Muscle of back (tissue), 3 donors: ENCODE measurements at regions not wholly inside any gene's neighbourhood (a gene's known extent, or its start where the extent isn't known, plus 50 kb on each side); places are given as distances from the start of the nearest gene placed in this dataset.
"Not testable (repeated sequence)": the region's sequence is repeated elsewhere in the genome, so short reads cannot be mapped to it uniquely, and the experiment has no call there.

Source experiments
- DNase-seq, 3 donors: peaks; one replicate each; pipeline versions ENCODE4 v3.0.0 to v3.0.0-alpha.2; 2013

DNA sequence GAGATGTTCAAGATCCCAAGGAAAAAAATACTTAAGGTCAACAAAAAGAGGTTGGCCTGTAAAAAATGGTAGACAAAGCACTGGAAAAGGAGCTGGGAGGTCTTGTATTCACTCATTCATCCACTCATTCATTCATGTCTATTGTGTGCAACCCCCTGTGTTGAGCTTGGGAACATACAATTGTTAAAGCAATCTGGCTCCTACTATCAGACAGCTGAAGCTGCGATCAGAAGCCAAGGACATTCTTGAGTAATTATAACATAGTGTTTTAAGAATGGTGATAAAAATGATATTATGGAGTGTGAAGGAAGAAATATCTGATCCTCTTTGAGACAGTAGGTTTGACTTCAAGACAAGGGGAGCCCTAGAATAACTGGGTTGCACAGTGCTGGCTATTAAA lies 693.4 kb downstream of the TOX3 start:
- DNase-seq, result no peak

DNA sequence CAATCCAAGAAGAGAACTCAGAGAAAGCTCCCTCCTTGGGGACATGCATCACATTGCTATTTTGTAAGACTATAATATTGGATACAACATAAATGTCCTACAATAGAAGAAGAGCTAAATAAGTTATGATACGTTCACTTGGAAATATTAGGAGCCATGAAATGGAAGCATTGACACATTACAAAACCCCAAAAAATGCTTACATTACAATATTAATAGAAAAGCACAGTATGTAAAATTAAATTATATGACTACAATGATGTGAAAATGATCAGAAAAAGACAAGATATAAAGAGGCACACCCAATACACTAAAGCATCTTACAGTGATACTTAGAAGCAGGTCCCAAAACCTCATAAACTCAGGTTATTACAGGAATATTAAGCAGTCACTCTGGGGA lies 694.1 kb downstream of the TOX3 start:
- DNase-seq, result no peak

DNA sequence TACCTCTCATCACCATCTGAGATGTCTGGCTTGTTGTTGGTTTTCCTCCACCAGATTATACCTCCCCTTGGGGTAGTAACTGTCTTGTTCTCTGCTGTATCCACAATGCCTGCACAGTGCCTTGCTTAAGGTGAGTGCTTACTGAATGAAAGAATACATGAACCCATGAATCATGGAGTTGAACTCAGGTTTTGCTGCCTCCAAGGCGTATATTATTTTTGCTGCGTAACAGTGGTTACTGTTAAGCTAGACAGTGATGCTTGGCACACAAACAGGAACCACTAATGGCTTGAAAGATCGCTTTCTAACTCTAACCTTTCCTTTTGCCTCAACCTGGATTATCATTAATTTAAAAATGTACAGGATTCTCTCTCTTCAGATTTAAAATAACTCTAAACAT lies 695.8 kb downstream of the TOX3 start:
- DNase-seq, result no peak

DNA sequence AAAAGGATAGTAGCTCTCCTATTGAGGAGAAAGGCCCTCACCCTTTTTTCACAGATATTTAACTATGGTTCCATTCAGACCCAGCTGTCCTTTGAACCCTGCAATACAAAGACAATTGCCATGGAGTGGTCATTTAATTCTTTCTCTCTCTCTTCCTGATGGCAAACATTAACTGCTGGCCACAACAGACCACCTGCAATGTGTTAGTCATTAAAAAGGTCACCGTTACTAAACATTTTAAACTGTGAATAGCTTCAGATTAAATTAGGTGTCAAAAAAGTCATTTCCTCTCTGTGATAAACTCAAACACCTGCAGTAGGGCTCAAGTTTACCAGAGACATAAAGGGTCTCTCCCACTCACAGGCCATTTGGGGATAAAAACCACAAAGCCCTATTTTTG lies 697.2 kb downstream of the TOX3 start:
- no peak for DNase-seq

DNA sequence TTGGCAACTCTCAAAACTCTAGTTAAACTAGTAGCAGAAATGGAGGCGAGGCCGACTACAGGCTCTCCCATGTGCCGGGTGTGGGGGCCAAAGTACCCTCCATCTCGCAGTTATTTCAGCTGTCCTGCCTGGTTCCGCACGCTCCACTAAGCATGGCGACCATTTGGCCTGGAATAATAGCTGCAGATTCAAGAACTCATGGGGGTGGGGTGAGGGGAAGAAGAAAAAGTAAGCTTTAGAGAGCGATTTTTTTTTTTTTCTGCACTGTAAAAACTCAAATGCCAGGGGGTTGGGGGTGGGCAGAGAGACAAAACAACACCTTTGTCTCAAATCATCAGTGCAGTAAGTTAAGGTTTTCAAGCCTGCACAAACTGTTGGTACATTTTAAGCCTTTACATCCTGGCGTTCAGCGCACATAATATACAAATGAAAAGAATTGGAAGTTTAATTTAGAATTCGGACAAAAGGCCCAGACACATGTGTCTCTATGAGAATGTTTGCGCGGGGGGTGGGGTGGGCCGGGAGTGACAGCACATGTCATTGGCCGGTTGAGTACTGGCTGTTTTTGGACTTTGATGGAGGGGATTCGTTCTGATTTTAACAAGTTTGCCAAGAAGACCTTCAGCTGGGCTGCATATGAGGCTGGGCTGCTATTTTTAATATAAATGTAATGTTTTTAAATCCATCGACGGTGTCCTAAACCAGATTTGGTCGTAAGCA lies 694.7 kb upstream of the SALL1 start:
- no peak for DNase-seq

DNA sequence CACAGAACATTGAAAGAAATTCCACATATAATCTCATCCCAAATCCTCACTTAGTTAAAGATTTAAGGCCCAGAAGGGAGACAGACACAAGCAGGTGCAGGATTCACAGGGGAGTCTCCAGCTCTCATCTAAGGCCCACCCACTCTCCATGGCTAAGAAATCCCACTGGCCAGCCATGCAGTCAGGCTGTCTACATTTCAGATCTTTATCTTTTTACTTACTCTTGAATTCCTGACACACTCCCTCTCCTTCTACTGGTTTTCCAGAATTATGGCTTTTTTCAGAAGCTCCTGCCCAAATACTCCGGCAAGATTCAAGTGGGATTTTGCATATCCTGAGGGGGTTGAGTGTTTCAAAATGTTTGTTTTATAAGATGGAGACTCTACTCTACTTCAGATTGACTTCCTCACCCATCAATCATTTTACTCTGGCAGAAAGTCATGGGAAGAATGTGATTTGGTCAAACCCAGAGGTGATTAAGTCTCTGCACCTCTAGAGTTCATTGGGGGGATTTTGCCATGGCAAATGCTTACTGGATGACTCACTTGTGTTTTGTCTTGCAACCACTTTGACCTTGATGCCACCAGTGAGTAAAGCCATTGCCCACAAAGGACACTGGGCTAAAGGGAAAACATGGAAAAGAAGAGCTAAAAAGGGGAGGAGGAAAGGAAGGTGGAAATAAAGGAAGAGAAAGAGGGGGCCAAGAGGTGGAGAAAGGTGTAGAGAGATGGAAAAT lies 688.8 kb upstream of the SALL1 start:
- peak in 1 of 3 donors; percentile 7 for DNase-seq

DNA sequence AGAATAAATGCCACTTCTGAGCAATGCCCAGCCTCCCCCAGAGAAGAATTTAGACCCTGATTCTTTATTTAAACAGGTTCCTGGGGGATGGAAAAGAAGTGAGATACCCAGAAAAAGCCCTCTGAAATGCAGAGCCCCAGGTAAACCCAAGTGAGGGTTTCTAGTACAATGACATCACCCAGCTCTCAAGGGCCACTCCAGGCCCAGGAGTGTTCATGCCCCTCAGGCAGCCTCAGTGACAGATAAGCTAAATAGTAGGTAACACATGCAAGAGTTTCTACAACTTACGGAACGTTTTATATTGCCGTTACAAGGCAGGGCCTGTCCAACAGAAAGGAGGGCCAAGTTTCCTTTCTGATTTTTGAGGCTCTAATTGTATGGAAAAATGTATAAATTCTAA lies 683.7 kb upstream of the SALL1 start:
- DNase-seq, result no peak

DNA sequence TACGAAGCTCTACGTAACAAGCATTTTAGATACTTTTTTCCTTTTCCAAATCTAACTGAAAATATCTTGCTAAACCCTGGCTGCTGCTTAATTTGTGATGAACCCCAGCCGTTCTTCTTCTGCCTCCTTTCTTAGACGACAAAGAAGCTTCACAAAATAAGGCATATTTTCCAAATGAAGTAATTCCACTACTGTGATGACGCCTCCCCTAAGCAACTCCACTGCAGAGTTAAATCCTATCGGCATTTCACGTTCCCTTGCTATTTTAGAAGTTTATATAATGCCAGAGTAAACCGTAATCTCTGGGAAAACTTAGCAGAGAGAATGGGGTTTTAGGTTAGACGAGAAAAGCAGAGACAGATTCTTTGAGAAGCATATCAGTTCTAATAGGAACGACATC lies 683.1 kb upstream of the SALL1 start:
- peak in 1 of 3 donors; percentile 20 for DNase-seq

DNA sequence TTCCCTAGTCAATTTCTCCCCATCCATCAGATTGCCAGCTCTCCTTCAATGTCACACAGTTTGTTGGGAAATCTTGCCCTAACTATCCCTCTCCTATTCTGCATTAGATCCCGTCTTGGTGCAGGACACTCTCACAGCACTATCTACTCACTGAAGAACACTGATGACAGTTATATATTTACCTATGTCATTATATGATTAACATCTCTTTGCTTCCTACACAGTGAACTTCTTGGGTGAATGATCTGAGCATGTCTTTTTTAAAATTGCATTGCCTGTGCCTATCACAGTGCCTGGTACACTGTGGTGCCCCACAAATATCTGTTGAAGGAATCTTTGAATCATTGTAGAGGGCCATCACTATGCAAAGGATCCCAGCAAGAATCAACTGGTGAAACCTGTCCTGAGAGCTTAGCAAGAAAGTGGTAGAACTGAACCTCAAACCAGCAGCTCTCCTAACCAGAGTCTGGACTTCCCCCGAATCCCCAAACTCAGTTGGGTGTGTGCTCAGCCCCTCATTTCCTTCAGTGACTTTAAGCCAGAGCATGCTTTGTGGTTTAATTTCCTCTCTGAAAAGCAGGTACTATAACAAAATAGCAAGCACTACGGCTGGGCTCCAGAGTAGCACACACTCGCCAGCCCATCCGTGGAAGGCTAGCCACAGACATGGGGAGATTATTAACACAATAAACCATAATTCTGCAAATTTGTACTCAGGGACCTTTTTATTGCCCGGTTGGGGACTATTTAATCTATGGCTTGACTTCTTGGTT lies 680.7 kb upstream of the SALL1 start:
- no peak for DNase-seq

DNA sequence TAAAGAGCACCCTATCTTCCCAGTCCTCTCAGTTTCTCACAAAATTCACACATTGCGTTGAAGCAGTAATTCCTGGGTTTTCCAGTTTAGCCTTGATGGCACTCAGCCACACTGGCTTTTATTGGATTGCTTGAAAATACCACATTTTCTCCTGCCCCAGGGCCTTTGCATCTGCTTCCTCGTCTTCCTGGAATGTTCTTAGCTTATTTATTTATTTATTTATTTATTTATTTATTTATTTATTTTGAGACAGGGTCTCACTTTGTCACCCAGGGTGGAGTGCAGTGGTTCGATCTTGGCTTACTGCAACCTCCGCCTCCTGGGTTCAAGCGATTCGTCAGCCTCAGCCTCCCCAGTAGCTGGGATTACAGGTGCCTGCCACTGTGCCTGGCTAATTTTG lies 680.0 kb upstream of the SALL1 start:
- not testable (repeated sequence) for DNase-seq

DNA sequence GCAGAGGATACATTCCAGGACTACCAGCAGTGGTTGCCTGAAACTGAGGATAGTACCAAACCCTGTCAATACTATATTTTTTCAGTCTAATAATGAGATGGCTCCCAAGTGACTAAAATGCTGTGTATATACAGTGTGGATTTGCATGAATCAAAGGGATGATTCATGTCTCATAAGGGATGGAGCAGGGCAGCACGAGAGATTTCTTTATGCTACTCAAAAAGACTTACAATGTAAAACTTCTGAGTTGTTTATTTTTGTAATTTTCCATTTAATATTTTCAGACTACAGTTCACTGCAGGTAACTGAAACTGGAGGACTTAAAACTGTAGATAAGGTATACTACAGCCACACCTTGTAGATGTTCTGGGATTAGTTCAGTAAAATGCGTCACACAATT lies 674.7 kb upstream of the SALL1 start:
- no peak for DNase-seq

DNA sequence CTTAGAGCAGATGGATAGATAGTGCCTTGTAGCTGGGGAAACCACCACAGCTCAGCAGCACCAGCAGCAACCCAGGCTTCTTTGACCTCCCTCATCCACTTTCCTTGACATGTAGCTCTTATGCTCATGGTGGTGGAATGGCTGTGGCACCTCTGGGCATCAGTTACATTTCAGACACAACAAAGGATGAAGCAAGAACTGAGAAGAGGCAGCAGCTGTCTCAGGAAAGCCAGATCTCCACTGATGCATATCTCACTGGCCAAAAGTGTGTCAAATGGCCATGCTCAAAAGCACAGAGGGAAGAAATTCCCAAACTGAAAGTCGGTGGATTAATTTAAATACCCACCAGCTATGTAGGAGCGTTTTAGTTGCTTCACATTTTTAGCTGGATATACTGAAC lies 671.4 kb upstream of the SALL1 start:
- DNase-seq, result no peak

DNA sequence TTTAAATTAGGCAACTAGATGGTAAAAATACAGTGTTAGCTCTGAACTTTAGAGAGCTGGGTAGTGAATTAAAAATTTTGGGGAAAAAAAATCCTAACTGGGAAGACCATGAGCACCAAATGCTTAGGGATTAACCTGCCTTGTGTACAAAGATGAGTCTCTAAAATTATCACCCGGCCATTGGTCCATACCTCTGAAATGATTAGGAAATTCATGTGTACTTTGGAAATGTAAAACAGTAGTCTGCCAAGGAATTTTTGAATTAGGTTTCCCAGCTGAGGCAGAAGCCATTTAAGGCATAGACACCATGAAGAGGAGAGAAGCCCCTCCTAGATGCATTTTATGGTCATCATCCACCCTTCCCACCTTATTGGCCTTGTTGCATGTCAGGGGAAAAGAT lies 670.5 kb upstream of the SALL1 start:
- DNase-seq, result no peak

DNA sequence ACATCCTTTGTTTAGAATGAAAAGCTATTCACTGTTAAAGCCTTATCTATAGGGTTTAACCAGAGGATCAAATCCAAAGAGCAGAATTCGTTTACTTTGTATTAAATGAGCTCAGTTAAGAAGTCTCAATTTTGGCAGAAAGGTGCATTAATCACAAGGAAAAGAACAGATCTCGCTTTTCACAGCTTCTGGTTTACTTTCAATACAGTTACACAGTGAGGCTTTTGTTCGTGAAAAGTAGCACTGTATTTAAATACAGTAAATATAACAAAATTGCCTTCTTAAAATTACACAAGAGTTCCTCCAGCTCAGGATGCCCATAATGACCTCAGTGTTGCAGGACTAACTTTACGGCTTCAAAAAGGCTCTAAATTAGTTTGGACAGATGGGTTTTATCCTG lies 669.1 kb upstream of the SALL1 start:
- DNase-seq, result no peak

DNA sequence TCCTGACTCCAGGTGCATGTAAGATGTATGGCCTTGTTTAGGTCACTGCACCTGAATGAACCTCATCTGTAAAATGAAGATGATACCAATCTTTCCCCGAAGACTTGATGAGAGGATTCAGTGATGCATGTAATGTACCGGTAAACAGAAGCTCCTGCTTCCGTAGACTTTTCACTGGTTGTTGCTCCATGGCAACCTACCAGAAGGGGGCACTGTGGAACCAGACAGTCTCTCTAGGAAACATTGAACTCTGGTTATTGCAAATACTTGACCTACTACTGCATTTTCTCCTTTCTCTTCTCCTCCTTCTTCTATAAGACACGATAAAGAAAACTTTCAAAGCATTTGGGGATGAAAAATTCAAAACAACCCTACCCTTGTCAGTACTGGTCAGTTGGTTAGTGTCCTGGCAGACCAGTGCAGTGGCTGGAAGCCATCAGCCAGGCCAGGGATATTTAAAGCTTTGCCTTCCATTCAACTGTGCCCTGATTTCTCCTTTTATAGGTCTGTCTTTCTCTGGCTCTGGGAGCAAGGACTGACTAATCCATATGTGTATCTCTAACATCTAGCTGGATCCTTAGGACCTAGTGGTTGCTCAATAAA lies 667.4 kb upstream of the SALL1 start:
- peak in 2 of 3 donors; percentile 7 to 17 for DNase-seq

DNA sequence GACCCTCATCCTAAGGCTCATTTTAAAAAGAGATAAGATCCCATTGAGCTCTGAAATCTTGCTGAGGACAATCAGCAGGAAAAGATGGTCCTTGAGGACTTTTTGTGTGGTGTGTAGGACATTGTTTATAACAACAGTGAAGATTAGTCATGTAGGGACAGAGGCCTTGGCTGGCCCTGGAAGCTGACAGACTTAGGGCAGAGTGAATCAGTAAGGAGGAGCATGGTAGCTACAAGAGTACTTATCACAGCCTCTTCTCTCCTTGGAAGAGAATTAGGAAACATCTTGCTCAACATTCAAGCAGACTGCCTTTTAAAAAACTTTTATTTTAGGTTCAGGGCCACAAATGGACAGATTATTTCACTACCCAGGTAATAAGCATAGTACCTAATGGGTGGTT lies 665.9 kb upstream of the SALL1 start:
- no peak for DNase-seq

DNA sequence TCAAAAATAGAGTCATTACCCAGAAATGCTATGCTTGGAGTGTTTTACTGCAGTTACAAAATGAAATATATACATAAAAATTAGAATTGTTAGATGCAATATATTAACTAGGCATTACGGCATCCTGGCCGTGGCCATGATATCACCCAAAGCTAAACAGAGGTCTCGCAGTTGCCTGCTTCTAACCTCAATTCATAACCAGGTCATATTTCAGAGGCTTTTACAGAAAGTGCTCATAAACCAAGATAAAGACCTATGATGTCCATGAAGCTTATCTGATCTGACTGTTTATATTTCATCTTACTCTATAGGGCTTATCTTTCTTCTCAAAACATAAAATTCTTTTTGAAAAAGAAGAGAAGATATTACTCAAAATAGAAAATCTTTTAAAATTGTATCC lies 664.5 kb upstream of the SALL1 start:
- no peak for DNase-seq

DNA sequence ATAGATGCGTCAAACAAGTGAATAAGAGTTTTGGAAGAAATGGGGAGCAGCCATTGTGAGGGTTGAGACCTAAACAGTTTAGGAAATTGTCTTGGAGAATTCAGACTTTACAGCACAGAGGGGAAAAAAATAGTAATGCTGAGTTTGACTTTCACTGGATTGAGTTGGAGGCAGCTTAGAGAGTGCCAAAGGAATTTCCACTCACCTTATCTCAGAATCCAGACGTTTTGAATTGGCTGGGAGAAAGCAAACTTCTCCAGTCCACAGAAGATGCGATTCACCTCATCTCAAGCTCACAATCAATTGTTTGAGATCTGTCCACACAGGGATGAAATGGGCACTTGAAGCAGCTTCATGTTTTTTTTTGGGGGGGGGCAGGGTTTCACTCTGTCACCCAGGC lies 663.5 kb upstream of the SALL1 start:
- DNase-seq, result no peak

DNA sequence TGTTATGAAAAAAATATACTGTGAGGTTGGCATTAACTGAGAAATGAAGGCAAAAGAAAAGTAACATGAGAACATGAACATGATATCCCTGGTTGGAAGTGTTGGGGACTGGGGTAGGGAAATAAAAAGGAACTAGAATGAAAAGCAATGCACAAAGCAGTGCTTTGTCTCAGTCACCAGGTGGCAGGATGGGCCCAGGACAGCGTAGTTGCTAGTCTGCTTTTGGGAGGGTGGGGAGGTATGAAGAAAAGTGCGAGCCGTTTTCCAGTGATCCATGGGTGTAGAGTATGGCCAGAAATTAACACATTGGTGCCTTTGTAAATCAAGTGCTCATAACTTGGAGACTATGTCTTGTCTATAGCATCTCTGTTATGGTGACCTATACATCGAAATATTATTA lies 662.5 kb upstream of the SALL1 start:
- DNase-seq, result no peak

DNA sequence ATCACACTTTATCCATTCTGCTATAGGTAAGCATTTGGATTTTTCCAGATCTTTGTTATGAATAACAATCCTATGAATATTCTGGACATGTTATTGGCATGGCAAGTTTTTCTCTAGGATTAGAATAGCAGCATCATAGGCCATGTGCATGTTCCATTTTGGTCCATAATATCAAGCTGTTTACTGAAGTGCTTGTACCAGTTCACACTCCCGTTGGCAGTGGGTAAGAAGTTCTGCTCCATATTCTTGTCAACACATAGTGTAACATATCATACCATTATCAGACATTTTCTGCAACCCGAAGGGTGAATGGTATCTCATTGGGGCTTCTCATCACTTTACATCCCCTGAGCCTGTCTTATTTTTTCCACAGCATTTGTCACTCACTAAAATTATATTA lies 661.9 kb upstream of the SALL1 start:
- no peak for DNase-seq

DNA sequence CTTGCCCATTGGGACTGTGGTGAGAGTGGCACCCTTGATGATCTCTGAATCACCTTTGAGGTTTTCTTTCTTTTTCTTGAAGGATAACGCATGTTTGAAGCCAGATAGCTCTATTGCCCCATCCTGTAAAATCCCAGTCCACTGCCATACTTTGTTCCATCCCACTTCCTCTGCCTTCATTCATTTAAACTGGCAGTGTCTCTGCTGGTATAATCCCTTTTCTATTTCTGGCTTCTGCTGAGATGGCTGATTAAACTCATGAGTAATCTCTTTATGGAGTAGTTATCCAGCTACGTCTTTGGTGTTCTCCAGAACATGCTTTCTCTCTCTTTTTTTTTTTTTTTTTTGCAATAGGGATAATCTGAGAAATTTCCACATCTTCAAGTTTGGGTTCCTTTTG lies 656.5 kb upstream of the SALL1 start:
- DNase-seq, result no peak

DNA sequence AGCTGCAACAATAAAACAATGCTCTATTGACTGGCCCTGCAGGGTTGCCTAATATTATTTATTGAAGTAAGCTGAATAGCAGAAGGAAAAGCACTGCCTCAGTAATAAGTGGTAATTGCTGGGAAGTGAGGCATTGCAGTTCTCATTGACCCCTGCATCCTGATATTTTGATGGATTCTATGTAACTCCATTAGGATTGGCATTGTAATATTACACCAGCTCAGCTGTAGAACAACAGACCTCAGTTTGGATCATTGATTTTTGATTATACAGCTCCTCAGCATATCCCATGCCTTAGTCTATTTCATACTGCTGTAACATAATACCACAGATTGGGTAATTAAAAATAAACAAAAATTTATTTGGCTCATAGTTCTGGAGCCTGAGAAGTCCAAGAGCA lies 650.6 kb upstream of the SALL1 start:
- no peak for DNase-seq
